ENCODE measurements at regions not wholly inside any gene's neighbourhood (a gene's known extent, or its start where the extent isn't known, plus 50 kb on each side); places are given as distances from the start of the nearest gene placed in this dataset.
"Not testable (repeated sequence)": the region's sequence is repeated elsewhere in the genome, so short reads cannot be mapped to it uniquely, and the experiment has no call there.

DNA sequence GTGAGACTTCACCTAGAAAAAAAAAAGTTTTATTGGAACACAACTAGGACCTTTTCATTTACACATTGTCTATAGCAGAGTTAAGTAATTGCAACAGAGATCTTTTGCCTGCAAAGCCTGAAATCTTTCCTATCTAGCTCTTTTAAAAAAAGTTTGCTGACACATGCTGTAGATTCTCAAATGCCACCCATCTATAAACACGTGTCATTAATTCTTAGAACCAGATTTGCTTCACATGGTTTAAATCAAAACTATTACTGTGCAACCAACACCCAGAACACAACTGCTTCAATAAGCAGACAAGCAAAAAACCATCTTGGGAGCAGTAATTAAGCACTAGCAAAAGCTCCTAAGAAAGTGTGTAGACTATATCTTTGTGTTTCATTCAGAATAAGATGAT is 55.0 kb downstream of the OXSM start:
- no peak for DNase-seq (ENCODE audit: low read depth in 2 of 2)

GRCh38 chr3:25846282-25846681 is 56.4 kb downstream of the OXSM start:
- no peak for DNase-seq (ENCODE audit: low read depth in 2 of 2)

- no peak for DNase-seq (ENCODE audit: low read depth in 2 of 2)
Observed at GRCh38 chr3:25849091-25849490, 59.2 kb downstream of the OXSM start.

DNA sequence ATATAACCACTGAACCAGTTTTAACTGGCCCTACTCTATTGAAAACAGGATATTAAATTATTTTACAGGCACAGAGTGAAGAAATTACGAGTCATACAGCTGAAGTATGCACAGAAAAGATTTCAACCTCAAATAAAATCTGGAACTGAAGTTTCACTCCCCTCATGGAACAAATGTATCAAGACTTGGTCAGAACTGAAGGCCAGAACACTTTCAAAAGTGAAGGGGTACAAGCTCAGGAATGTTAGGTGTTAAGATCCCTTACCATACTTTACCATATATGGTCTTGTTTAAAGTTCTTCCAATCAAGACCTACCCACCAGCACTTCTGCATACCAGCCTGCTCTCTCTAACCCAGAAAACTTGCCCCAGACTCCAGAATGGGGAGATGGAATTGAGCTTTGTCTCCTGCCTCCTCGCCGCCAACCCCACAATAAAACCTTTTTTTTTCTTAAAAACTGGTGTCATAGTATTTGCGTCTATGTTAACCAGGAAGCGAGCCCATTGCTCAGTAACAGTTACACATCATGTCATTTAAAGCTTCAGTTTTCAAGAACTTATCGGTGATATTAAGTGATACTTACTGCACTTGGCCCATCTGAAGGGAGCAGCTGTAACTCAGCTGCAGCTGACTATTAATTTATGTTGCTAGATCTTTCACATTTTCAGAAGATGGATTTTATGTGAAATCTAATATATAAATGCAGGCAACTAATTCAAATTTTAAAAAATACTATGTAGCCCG is 59.9 kb downstream of the OXSM start:
- no peak for DNase-seq (ENCODE audit: low read depth in 2 of 2)

- not testable (repeated sequence) for DNase-seq (ENCODE audit: low read depth in 2 of 2)
Observed at GRCh38 chr3:25851693-25852259, 61.9 kb downstream of the OXSM start.

DNA sequence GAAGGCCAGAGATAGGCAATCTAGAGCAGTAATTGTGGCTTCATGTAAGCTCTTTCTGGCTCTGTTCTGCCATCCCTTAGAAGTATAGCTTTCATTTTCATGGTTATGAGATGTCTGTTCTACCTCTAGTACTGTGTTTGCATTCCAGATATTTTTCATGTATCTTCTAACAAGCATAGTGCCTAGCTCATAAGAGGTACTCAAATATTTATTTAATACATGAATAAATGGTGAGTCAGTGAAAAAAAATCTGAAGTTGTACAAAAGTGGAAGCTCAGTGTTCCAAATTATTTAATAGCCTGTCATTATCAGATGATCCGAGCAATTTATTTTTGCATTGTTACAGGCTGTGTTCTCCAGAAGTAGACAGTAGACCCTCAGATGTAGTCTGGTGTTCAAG is 64.3 kb downstream of the OXSM start:
- DNase-seq (ENCODE audit: low read depth in 2 of 2): no peak

DNA sequence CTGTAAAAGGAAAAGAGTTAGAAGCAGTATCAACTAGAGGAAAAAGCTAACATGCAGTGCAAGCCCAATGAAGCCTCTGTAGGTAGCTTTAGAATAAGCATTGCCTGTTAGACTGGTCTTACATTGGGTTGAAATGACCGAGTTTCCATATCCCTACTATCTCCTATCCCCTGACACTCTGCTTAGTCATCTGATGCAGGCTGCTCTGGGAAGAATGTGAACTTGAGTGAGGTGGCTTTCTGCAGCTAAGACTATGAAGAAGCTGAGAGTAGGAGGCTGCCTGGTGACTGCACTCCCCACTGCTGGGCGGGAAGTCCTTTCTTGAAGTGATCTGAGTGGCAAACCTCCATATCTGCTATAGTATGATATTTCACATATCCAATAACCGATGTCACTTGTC is 64.7 kb downstream of the OXSM start:
- no peak for DNase-seq (ENCODE audit: low read depth in 2 of 2)

GRCh38 chr3:25855266-25855784 is 65.4 kb downstream of the OXSM start:
- no peak for DNase-seq (ENCODE audit: low read depth in 2 of 2)

DNA sequence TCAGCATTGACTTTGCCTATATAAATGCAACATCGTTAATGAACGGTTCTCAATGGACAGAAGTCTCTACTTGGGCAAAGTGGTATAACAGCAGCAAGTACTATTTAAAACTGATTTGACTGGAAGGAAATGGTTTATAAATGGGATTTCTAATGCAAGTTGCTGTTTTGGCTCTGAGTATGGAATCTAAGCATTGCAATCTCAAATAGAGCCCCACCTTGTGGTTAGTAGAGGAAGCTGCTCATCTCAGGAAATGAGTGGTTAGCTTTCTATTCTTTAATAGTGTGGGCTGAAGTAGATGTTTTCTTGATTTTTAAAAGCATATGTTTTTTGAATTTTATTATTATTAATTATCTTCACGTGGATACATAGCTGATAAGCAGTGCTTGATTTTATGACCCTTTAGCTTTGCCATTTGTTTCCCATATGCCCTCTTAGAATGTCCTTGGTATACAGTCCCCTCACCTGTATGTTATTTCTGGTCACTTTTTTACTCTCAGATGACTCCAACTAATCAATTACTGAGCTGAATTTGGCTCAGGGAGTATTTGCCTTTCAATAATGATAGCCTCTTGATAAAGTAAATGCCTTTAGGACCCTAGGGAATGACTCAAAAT is 67.1 kb downstream of the OXSM start:
- no peak for DNase-seq (ENCODE audit: low read depth in 2 of 2)

DNA sequence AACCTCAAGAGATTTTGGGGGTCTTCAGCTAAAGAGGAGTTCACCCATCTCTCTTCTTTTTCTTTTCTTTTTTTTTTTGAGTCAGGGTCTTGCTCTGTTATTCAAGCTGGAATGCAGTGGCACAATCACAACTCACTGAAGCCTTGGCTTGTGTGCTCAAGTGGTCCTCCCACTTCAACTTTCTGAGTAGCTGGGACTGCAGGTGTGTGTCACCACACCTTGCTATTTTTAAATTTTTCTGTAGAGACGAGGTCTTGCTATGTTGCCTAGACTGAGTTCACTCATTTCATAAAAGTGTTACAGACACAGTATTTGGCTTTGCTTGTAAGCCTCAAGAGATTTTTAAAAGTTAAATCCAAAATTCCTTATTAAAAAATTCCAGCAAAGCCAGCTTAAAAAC is 71.7 kb downstream of the OXSM start:
- DNase-seq (ENCODE audit: low read depth in 2 of 2): no peak

GRCh38 chr3:25863011-25863415 is 73.1 kb downstream of the OXSM start:
- DNase-seq (ENCODE audit: low read depth in 2 of 2): no peak

DNA sequence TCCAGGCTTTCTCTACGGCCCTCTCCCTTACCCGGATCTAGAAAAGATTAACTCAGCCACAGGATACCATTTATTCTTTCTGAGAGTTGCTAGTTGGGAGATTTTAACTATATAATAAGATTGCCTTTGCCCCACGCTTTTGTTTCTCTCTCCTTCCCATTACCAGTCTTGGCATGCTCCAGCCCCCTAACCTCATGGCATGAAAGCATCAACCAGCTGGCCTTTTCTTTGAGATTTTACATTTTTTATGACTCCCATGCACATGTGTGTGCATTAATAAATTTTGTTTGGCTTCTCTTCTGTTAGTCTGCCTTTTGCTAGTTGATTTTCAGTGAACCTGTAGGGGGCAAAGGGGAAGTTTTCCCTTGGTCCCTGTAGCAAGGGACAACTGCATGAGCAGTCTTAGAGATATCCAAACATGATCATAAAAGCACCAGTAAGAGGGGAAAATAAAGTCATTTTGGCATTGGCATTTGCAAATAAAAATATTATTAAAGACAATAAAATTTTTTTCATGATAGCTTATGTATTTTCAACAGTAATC is 73.6 kb downstream of the OXSM start:
- no peak for DNase-seq (ENCODE audit: low read depth in 2 of 2)

GRCh38 chr3:25870452-25870851 is 80.6 kb downstream of the OXSM start:
- DNase-seq (ENCODE audit: low read depth in 2 of 2): no peak

DNA sequence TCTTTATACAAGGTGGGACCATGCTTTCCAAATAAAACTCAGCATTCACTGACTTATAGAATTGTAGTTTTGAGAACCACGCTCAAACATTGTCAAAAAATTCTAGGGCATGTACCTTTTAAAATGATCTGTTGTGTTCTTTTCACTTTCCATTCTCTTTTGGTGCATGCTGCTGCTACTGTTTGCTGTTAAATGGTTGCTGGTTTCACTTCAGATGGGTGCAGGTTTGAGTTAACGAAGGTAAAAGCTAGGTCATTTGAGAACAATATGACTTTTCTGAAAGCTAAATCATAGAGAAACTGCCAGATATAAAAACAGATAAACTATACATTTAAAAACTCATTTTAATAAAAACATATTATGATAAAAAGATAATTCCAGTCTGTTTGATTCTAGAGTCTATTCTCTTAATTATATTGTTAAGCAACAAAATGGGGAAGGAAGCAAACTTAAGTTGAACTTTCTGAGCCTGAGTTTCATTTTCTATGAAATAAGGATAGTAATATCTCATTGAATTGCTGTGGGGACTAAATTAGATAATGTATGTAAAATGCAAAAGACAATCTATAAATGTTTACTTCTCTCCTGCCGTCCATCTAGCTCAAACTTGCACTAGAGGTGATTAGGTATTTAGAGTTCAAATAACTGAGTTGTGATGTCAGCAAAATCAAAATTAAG is 82.4 kb downstream of the OXSM start:
- DNase-seq (ENCODE audit: low read depth in 2 of 2): no peak

DNA sequence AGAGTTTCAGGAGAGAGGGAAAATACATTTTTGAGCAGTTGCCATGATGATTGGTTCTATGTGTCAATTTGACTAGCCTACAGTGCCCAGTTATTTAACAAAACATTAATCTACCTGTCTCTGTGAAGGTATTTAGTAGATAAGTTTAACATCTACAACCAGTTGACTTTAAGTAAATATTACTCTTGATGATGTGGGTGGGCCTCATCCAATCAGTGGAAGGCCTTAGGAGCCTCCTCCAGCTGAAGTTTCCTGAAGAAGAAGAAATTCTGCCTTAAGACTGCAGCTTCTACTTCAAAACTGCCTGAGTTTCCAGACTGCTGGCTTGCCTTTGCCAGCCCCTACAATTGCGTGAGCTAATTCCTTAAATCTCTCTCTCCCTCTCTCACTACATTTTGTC is 93.6 kb downstream of the OXSM start:
- no peak for DNase-seq (ENCODE audit: low read depth in 2 of 2)

DNA sequence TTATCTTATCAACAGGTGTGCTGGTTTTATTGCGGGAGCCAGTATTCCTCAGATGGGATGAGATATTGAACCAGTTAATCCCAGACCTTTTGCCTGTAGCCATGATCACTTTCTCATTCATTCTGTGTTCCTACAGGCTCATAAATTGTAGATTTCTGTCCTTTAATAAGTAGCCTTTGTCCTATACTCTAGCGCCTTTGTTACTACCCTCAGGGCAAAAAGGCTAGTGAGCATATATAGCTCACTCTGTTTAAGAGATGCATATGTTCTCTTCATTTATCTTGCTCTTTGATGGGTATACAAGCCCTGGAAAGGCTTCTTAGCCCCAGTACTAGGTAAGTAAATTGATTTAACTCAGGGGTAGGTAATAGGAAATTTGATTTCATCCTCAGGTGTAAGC is 95.1 kb downstream of the OXSM start:
- no peak for DNase-seq (ENCODE audit: low read depth in 2 of 2)

DNA sequence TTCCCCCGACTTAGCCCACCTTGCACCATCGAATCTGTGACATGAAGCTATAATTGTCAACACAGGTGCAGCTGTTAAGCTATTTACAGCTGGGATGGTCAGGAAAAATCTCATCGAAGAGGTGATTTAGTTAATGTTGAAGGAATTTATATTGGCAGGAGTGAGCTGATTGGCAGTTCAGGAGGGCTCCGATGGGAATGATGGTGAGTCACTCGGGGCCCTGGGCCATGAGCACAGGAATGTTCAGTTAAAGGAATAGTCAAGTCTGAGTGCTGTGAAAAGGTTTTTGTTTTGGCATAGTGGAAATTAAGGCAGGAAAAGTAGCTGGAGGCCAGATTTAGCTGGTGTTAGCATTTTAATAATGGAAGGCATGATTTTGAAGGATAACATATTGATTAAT is 95.7 kb downstream of the OXSM start:
- DNase-seq (ENCODE audit: low read depth in 2 of 2): no peak

- DNase-seq (ENCODE audit: low read depth in 2 of 2): no peak
Observed at GRCh38 chr3:25887907-25888306, 98.0 kb downstream of the OXSM start.

DNA sequence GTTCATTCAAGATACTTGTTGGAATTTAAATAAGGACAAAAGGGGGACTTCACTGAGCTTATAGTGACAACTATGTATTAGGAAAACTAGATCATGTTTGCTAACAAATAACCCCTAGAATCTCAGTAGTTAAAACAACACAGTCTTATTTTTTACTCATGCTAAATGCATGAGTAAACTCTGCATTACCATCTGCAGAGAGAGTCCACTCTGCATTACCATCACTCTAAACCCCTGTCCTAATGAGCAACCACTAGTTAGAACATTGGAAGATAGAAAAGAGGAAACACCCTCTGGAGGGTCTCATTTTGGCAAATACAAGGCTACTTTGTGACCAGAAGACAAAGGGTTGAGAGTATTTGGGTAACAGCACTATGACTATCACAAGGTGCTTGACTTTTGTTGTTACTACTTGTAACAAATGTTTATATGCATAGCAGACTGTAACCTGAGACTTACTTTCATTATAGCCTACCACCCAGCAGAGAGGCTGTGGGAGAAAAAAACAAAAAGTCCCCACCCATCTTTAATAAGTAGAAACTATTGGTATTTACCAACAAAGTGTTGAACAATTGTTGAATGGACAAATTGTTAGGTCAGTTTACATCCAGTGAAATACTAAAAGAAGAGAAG is 99.1 kb downstream of the OXSM start:
- DNase-seq (ENCODE audit: low read depth in 2 of 2): no peak

GRCh38 chr3:25889525-25889917 is 99.6 kb downstream of the OXSM start:
- no peak for DNase-seq (ENCODE audit: low read depth in 2 of 2)

- no peak for DNase-seq (ENCODE audit: low read depth in 2 of 2)
Observed at GRCh38 chr3:25894101-25894500, 104.2 kb downstream of the OXSM start.

DNA sequence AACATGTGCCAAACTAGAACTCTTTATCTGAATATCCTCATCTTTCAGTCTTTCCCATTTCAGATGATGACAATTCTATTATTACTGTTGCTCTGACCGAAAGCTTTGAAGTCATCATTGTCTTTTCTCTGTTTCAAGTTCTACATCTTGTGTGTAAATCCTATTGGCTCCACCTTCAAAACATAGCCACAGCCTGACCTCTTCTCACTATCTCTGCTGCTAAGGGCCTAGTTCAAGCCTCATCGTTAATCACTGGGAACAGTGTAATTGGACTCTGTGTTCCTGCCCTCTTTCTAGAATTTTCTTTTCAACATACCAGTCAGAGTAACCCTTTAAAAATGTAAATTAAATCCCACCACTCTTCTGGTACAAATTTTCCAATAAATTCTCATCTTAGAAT is 105.1 kb downstream of the OXSM start:
- no peak for DNase-seq (ENCODE audit: low read depth in 2 of 2)

Measured in stimulated activated CD4-positive, alpha-beta T cell treated with anti-CD3 and anti-CD28 coated beads, Interleukin-12 subunit alpha, Interleukin-12 subunit beta, amount 100 ng/mL, for 24 hours (primary cell).